ENCODE measurements at regions not wholly inside any gene's neighbourhood (a gene's known extent, or its start where the extent isn't known, plus 50 kb on each side); places are given as distances from the start of the nearest gene placed in this dataset.

DNA sequence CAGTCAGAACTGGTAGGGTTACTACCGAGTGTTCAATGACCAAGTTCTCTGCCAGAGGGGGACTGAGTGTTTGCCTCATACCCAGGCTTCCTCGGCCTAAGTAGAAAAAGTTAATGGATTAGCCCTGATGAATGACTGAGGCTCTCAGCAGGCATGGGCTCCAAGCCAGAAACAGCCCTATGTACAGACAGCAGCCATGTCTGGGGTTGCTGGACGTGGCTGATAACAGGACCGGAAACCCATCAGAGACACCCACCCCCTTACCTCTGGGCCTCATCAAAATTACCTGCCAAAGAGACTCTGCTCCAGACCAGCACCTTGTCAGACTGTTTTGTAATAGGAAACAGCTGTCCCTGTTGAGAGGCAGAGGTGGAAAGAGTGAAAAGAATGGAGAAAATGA, 351.4 kb downstream of the ETS1 start (continued):
- TF ChIP-seq CHD2 (IDR thresholded peaks at IDR 0.05; ENCODE audit: low read length, partially characterized antibody) (peak; percentile 58), EZH2phosphoT487 (IDR thresholded peaks at IDR 0.05; ENCODE audit: borderline replicate concordance, low read depth) (no peak), GATA2 (CRISPR knock-in tag; IDR thresholded peaks at IDR 0.05) (peak; percentile 80), POLR2AphosphoS5 (IDR thresholded peaks at IDR 0.05; ENCODE audit: low read depth, low read length) (no peak), MEF2A (IDR thresholded peaks at IDR 0.05; ENCODE audit: borderline replicate concordance, low read depth) (no peak), FOXM1 (IDR thresholded peaks at IDR 0.05; ENCODE audit: low read depth) (no peak), RFX5 (IDR thresholded peaks at IDR 0.05; ENCODE audit: low read length) (peak; percentile 53; the same call in 1 of the 2 replicates)
- TF ChIP-seq, protein P1, sequence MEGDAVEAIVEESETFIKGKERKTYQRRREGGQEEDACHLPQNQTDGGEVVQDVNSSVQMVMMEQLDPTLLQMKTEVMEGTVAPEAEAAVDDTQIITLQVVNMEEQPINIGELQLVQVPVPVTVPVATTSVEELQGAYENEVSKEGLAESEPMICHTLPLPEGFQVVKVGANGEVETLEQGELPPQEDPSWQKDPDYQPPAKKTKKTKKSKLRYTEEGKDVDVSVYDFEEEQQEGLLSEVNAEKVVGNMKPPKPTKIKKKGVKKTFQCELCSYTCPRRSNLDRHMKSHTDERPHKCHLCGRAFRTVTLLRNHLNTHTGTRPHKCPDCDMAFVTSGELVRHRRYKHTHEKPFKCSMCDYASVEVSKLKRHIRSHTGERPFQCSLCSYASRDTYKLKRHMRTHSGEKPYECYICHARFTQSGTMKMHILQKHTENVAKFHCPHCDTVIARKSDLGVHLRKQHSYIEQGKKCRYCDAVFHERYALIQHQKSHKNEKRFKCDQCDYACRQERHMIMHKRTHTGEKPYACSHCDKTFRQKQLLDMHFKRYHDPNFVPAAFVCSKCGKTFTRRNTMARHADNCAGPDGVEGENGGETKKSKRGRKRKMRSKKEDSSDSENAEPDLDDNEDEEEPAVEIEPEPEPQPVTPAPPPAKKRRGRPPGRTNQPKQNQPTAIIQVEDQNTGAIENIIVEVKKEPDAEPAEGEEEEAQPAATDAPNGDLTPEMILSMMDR (IDR thresholded peaks at IDR 0.05), result no peak

DNA sequence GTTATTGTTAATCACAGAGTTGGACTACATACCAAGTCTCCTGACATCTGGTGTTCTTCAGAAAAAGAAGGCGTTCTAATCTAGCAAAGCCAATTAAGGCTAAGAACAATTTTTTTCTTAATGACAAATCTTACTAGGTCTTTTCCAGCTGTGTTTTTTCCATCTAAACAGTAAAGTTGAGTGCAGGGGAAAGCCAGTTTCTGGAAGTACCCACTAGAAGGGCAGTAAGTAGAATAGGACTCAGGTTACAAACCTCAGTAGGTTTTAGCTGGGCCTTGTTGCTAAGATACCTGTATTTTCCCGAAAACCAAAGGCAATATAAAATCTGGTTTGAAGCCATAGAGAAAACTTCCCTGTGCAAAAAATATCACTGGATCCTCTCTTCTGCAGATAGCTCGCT, 351.9 kb downstream of the ETS1 start:
- Histone ChIP-seq H3K4me1 (ENCODE audit: control insufficient read depth in 1 of 2, insufficient read depth in 2 of 2, low read depth in 1 of 2, low read length in 1 of 2) (peaks cover 9 to 16% of the 10 kb centered on the region in 2 experiments; a peak in 3 of 4 replicates), H3K4me2 (no peak overlapping the region), H4K20me1 (ENCODE audit: insufficient read depth) (no peaks in the 10 kb centered on the region), H3K9me3 (no peaks in the 10 kb centered on the region), H3K4me3 (ENCODE audit: low read depth in 2 of 2, low read length in 1 of 2) (no peak overlapping the region), H3K27ac (ENCODE audit: low read depth in 2 of 2, low read length in 1 of 2) (peak overlapping the region in 1 of 2 experiments; percentile 99; a peak in 2 of 4 replicates), H3K79me2 (ENCODE audit: insufficient read depth) (no peaks in the 10 kb centered on the region), H3K36me3 (replicated peaks in 1 of 2; ENCODE audit: control insufficient read depth in 1 of 2, insufficient read depth in 2 of 2, low read length in 1 of 2) (no peaks in the 10 kb centered on the region), H2AFZ (ENCODE audit: low read depth) (no peak overlapping the region), H3F3A (replicated peaks; ENCODE audit: insufficient read depth) (no peaks in the 10 kb centered on the region), H3K9me2 (no peaks in the 10 kb centered on the region), H3K27me3 (ENCODE audit: insufficient read depth) (no peaks in the 10 kb centered on the region), H3K9ac (no peak overlapping the region)
- no peak for TF ChIP-seq JUND (IDR thresholded peaks at IDR 0.05)
- TF ChIP-seq TCF12 (IDR thresholded peaks at IDR 0.05), result no peak
- TF ChIP-seq, protein P2, sequence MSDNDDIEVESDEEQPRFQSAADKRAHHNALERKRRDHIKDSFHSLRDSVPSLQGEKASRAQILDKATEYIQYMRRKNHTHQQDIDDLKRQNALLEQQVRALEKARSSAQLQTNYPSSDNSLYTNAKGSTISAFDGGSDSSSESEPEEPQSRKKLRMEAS (IDR thresholded peaks at IDR 0.05; ENCODE audit: low read depth), result no peak
- no peak for TF ChIP-seq MEF2A (IDR thresholded peaks at IDR 0.05; ENCODE audit: borderline replicate concordance, low read depth)
- TF ChIP-seq RCOR1 (IDR thresholded peaks at IDR 0.05; ENCODE audit: low read length), result no peak
- TF ChIP-seq FOSL2 (IDR thresholded peaks at IDR 0.05; ENCODE audit: borderline replicate concordance, low read depth), result no peak
- TF ChIP-seq RAD21 (IDR thresholded peaks at IDR 0.05; ENCODE audit: low read length), result no peak
- TF ChIP-seq, protein P3, sequence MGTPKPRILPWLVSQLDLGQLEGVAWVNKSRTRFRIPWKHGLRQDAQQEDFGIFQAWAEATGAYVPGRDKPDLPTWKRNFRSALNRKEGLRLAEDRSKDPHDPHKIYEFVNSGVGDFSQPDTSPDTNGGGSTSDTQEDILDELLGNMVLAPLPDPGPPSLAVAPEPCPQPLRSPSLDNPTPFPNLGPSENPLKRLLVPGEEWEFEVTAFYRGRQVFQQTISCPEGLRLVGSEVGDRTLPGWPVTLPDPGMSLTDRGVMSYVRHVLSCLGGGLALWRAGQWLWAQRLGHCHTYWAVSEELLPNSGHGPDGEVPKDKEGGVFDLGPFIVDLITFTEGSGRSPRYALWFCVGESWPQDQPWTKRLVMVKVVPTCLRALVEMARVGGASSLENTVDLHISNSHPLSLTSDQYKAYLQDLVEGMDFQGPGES (IDR thresholded peaks at IDR 0.05; ENCODE audit: low read depth, low read length), result no peak
- no peak for TF ChIP-seq POLR2AphosphoS5 (IDR thresholded peaks at IDR 0.05; ENCODE audit: low read depth, low read length)
- TF ChIP-seq FOXJ3 (CRISPR knock-in tag; IDR thresholded peaks at IDR 0.05), result no peak
- TF ChIP-seq EP300 (IDR thresholded peaks at IDR 0.05; ENCODE audit: borderline replicate concordance in 1 of 2, low read depth in 1 of 2, low read length in 1 of 2), result no peak
- DNase-seq, result peak; percentile 23
- ChIA-PET POLR2A (interaction anchor here (0.6 kb wide), 1 partner anchor 447 kb away, joined by 3 read pairs; no protein-coding TSS in a partner anchor), CTCF (interaction anchor here (1.4 to 1.6 kb wide), 3 partner anchors 396 to 596 kb away, joined by 4 read pairs; no protein-coding TSS in a partner anchor)
- WGBS (ENCODE audit: low lambda C conversion rate), result 67% methylated on average over 3 of the region's 3 CpGs

All from SK-N-SH (cell line).